IPS-15b (cell line): ENCODE measurements at regions not wholly inside any gene's neighbourhood (a gene's known extent, or its start where the extent isn't known, plus 50 kb on each side); places are given as distances from the start of the nearest gene placed in this dataset.
"Not testable (repeated sequence)": the region's sequence is repeated elsewhere in the genome, so short reads cannot be mapped to it uniquely, and the experiment has no call there.

Experiments used
- H3K27me3 ChIP-seq: one replicate; pipeline ENCODE4 v1.6.1; 2013; ENCODE audit warnings: low read length; ENCODE audit not compliant: control insufficient read depth, insufficient read depth
- H3K36me3 ChIP-seq: one replicate; pipeline ENCODE4 v1.6.1; 2013; ENCODE audit warnings: low read length; ENCODE audit not compliant: control insufficient read depth, insufficient read depth
- H3K4me1 ChIP-seq: one replicate; pipeline ENCODE4 v1.6.1; 2013; ENCODE audit warnings: mild to moderate bottlenecking, low read length; ENCODE audit not compliant: control insufficient read depth, insufficient read depth
- H3K4me3 ChIP-seq: one replicate; pipeline ENCODE4 v1.5.1; 2013; ENCODE audit warnings: low read depth, low read length
- H3K9ac ChIP-seq: one replicate; pipeline ENCODE4 v1.6.1; 2013; ENCODE audit warnings: low read depth, mild to moderate bottlenecking, low read length
- H3K9me3 ChIP-seq: one replicate; pipeline ENCODE4 v1.6.1; 2013; ENCODE audit warnings: mild to moderate bottlenecking, low read length; ENCODE audit not compliant: control insufficient read depth, insufficient read depth

DNA sequence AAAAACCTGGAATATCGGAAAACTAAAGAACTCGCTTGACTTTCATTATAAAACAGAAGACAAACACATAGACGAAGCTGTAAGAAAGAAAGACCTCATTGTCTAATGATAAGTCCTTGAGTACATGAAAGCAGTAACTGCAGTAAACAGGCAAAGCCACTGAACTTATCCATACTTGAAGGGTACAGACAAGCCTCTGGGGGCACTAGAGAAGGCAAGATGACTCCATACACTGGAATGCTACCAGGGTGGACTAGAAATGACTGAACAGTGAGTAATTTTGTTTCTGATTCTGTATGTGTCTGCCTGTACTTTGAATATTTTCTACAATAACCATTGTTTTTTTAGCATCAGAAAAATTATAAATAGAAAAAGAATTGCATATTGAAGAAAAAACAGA, 507.9 kb downstream of the UQCRFS1 start:
- no peaks in the 10 kb centered on the region for H3K4me1 ChIP-seq
- H3K36me3 ChIP-seq = no peaks in the 10 kb centered on the region
- no peaks in the 10 kb centered on the region for H3K9me3 ChIP-seq
- H3K27me3 ChIP-seq = no peaks in the 10 kb centered on the region
- no peak overlapping the region for H3K4me3 ChIP-seq
- no peak overlapping the region for H3K9ac ChIP-seq

DNA sequence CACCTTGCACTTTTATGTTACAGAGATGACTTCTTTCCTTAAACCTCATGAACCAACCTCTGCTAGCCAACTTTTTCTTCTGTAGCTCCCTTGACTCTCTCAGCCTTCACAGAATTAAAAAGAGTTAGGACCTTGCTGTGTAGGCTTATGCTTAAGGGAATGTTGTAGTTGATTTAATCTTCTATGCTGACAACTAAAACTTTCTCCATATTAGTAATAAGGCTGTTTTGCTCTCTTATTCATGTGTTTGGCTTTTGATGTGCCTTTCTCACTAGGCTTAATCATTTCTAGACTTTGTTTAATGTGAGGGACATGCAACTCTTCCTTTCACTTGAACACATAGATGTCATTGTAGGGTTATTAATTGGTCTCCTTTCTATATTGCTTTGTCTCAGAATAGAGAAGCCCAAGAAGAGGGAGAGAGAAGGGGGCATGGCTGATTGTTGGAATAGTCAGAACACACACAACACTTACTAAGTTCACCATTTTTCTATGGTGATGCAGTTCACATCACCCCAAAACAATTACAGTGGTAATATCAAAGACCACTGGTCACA, 509.5 kb downstream of the UQCRFS1 start:
- no peak overlapping the region for H3K4me3 ChIP-seq
- H3K9me3 ChIP-seq = no peaks in the 10 kb centered on the region
- no peaks in the 10 kb centered on the region for H3K27me3 ChIP-seq
- H3K9ac ChIP-seq = no peak overlapping the region
- H3K36me3 ChIP-seq = no peaks in the 10 kb centered on the region
- H3K4me1 ChIP-seq = no peaks in the 10 kb centered on the region

DNA sequence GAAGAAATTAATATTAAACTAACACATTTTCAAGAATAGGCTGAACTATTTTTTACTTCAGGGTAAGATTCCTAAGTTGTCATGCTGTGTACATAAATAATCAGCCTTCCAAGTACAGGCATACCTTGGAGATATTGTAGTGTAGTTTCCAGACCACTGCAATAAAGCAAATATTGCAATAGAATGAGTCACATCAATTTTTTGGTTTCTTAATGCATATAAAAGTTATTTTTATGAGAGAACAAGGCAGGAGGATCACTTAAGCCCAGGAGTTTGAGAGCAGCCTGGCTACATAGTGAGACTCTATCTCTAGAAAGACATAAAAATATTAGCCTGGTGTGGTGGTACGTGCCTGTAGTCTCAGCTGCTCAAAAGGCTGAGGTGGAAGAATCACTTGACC, 511.5 kb downstream of the UQCRFS1 start:
- H3K4me1 ChIP-seq = no peaks in the 10 kb centered on the region
- H3K36me3 ChIP-seq = no peaks in the 10 kb centered on the region
- no peak overlapping the region for H3K4me3 ChIP-seq
- no peak overlapping the region for H3K9ac ChIP-seq
- no peaks in the 10 kb centered on the region for H3K9me3 ChIP-seq
- H3K27me3 ChIP-seq = no peaks in the 10 kb centered on the region

DNA sequence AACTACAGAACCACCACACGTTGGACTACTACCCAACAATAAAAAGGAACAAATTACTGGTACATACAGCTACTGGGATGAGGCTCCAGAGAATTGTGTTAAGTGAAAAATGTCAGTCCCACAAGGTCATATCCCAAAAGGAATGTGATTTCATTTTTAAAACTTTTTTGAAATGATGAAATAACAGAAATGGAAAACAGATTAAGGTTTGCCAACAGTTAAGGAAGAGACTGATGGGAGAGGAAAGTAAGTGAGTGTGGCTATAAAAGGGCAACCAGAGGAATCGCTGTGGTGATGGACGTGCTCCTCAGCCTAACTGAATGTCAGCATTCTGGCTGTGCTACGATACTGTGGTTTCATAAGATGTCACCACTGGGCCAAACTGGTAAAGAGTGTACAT, 512.8 kb downstream of the UQCRFS1 start:
- H3K36me3 ChIP-seq = no peaks in the 10 kb centered on the region
- H3K4me1 ChIP-seq = no peaks in the 10 kb centered on the region
- H3K9ac ChIP-seq = no peak overlapping the region
- H3K4me3 ChIP-seq = no peak overlapping the region
- H3K27me3 ChIP-seq = no peaks in the 10 kb centered on the region
- H3K9me3 ChIP-seq = no peaks in the 10 kb centered on the region

DNA sequence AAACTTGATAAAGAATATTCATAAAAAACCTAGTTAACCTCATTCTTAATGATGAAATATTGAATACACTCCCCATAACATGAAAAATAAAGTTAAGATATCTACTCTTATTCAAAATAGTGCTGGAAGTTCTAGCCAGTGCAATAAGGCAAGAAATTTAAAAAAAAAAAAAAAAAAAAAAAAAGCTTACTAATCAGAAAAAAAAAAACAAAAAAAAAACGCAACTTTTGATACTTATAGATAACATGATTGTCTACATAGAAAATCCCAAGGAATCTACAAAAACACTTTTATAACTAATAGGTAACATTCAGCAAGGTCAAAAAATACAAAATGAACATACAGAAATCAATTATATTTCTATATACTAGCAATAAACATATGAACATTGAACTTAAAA, 515.6 kb downstream of the UQCRFS1 start:
- H3K9ac ChIP-seq = no peak overlapping the region
- H3K36me3 ChIP-seq = no peaks in the 10 kb centered on the region
- H3K27me3 ChIP-seq = no peaks in the 10 kb centered on the region
- no peaks in the 10 kb centered on the region for H3K9me3 ChIP-seq
- no peaks in the 10 kb centered on the region for H3K4me1 ChIP-seq
- H3K4me3 ChIP-seq = no peak overlapping the region

DNA sequence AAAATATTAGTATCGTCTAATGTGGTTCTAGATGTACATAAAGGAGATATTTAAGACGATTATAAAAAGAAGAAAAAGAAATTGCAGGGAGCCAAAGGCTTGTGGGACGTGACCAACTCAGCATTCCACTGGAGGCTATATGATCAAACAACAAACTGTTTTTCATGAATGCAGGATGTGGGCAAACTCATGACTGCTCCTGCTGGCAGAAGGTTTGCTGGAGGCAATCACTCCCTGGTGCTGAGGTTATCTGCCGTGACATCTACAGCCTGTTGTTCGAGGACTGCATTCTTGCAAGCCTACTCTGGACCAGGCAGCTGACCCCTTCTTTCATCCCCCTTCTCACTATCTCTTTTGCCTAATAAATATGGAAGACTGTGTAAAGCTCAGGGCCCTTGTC, 518.1 kb downstream of the UQCRFS1 start:
- Histone ChIP-seq H3K9ac (no peak overlapping the region), H3K36me3 (no peaks in the 10 kb centered on the region), H3K4me1 (no peaks in the 10 kb centered on the region), H3K9me3 (no peaks in the 10 kb centered on the region), H3K27me3 (no peaks in the 10 kb centered on the region), H3K4me3 (no peak overlapping the region)

DNA sequence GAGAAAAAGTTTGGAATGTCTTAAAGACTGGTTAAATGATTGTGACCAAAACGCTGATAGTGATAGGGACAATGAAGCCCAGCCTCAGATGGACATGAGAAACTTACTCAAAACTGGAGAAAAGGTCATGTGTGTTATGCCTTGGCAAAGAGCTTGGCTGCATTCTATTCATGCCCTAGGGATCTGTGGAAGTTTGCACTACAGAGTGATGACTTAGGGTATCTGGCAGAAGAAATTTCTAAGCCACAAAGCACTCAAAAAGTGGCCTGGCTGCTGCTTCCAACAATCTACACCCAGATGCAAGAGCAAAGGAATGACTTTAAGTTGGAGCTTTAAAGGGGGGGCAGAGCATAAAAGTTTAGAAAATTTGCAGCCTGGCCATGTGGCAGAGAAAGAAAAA, 521.3 kb downstream of the UQCRFS1 start:
- no peaks in the 10 kb centered on the region for H3K36me3 ChIP-seq
- no peak overlapping the region for H3K4me3 ChIP-seq
- no peaks in the 10 kb centered on the region for H3K27me3 ChIP-seq
- H3K4me1 ChIP-seq = no peaks in the 10 kb centered on the region
- H3K9ac ChIP-seq = no peak overlapping the region
- H3K9me3 ChIP-seq = no peaks in the 10 kb centered on the region

DNA sequence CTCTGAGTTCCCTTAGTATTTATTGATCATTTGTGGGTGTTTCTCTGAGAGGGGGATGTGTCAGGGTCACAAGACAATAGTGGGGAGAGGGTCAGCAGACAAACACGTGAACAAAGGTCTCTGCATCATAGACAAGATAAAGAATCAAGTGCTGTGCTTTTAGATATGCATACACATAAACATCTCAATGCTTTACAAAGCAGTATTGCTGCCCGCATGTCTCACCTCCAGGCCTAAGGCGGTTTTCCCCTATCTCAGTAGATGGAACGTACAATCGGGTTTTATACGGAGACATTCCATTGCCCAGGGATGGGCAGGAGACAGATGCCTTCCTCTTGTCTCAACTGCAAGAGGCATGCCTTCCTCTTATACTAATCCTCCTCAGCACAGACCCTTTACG, 523.5 kb downstream of the UQCRFS1 start:
- not testable (repeated sequence) for H3K4me1 ChIP-seq, H3K36me3 ChIP-seq, H3K4me3 ChIP-seq, H3K9me3 ChIP-seq, H3K27me3 ChIP-seq, H3K9ac ChIP-seq

DNA sequence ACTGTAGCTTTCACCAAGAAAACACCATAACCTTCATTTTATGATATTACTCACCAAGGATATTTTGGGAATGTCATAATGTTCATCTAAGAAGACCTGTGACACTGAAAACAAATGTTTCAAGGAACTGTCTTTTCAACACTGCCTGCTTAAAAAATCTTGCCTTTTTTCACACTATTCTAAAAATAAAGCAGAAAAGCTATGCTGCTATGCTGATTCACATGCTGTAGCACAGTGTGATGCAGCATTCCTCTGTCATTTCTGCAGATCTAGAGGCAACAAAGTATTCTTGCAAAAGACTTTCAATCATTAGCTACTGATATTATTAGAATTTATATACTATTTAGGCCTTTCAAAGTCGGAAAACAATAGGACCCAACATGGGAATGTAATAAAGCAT, 525.7 kb downstream of the UQCRFS1 start:
- H3K9ac ChIP-seq = no peak overlapping the region
- peaks cover 3% of the 10 kb centered on the region for H3K36me3 ChIP-seq
- H3K4me3 ChIP-seq = no peak overlapping the region
- H3K4me1 ChIP-seq = no peaks in the 10 kb centered on the region
- H3K27me3 ChIP-seq = no peaks in the 10 kb centered on the region
- H3K9me3 ChIP-seq = no peaks in the 10 kb centered on the region

DNA sequence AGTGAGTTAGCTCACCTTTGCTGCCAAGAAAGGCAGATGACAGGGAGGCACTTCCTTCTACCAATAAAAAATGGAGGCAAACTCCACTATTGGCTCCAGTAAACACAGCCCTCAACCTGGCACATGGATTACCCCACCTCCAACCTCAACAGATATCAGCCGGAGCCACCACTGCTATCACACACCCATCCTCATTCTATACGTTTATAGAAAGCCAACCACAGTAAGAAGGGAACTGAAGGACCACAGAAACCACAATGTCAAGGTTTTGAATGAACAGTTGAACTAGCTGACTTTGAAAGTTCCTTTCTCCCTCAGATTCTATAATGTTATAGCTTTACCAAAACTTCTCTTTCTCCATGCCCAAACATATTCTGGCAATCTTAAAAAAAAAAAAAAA, 526.2 kb downstream of the UQCRFS1 start:
- Histone ChIP-seq H3K4me1 (no peaks in the 10 kb centered on the region), H3K27me3 (no peaks in the 10 kb centered on the region), H3K4me3 (no peak overlapping the region), H3K9ac (no peak overlapping the region), H3K9me3 (no peaks in the 10 kb centered on the region), H3K36me3 (peaks cover 3% of the 10 kb centered on the region)

DNA sequence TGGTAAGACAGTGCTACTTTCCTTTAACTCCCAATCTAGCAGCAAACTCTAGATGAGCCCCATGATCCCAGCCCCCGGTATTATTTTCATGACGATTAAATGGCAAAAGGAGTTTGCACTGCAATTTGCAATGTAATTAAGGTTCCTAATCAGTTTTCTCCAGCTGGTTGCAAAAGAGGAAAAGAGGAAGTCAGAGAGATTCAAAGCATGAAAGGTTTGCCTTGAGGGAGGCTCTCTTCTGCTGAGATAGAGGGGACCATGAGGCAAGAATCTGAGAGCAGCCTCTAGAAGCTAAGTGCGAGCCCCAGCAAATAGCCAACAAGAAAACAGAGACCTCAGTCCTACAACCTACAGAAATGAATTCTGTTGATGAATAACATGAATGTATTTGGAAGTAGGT, 527.1 kb downstream of the UQCRFS1 start:
- Histone ChIP-seq H3K4me3 (no peak overlapping the region), H3K9me3 (no peaks in the 10 kb centered on the region), H3K36me3 (peaks cover 3% of the 10 kb centered on the region), H3K9ac (no peak overlapping the region), H3K4me1 (no peaks in the 10 kb centered on the region), H3K27me3 (no peaks in the 10 kb centered on the region)

DNA sequence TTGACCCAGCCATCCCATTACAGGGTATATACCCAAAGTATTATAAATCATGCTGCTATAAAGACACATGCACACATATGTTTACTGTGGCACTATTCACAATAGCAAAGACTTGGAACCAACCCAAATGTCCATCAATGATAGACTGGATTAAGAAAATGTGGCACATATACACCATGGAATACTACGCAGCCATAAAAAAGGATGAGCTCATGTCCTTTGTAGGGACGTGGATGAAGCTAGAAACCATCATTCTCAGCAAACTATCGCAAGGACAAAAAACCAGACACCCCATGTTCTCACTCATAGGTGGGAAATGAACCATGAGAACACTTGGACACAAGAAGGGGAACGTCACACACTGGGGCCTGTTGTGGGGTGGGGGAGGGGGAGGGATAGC, 527.9 kb downstream of the UQCRFS1 start:
- H3K4me1 ChIP-seq, H3K36me3 ChIP-seq, H3K27me3 ChIP-seq, H3K9me3 ChIP-seq, H3K4me3 ChIP-seq, H3K9ac ChIP-seq: not testable (repeated sequence)

DNA sequence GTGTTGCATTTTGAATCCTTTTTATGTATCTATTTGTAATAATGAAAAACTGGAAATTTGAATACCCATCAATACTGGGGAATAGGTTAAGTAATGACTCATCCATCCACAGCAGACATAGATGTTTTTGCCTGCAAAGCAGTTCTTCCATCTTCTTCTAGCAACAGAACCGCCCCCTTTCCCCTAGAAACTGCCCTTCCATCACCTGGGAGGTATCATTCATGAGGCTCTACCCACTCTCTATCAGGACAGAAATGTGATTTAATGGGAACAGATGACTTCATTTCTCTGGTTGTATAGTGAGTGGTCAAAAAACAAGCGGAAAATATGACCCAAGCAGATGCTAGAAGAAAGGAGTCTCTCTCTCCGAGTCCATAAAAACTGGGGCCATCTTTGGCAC, 532.8 kb downstream of the UQCRFS1 start:
- H3K4me3 ChIP-seq = no peak overlapping the region
- H3K4me1 ChIP-seq = no peaks in the 10 kb centered on the region
- no peaks in the 10 kb centered on the region for H3K27me3 ChIP-seq
- no peaks in the 10 kb centered on the region for H3K36me3 ChIP-seq
- H3K9me3 ChIP-seq = no peaks in the 10 kb centered on the region
- no peak overlapping the region for H3K9ac ChIP-seq
